ENCODE measurements at regions not wholly inside any gene's neighbourhood (a gene's known extent, or its start where the extent isn't known, plus 50 kb on each side); places are given as distances from the start of the nearest gene placed in this dataset.

GRCh38 chr3:124246376-124246775 lies 254.5 kb upstream of the ROPN1 start:
- no peak overlapping the region for H3K4me3 ChIP-seq (replicated peaks in 1 of 2; ENCODE audit: low read depth in 2 of 2, low read length in 2 of 2)
- no peak for TF ChIP-seq CTCF (IDR thresholded peaks at IDR 0.05; ENCODE audit: low read depth, low read length)
- DNase-seq (ENCODE audit: low read depth in 2 of 2) = peak in 1 of 2 donors; percentile 44

- H3K4me3 ChIP-seq (replicated peaks in 1 of 2; ENCODE audit: low read depth in 2 of 2, low read length in 2 of 2) = no peak overlapping the region
- TF ChIP-seq CTCF (IDR thresholded peaks at IDR 0.05; ENCODE audit: low read depth, low read length) = peak; percentile 50
- peak; percentile 17 to 52 for DNase-seq (ENCODE audit: low read depth in 2 of 2)
These were observed 255.0 kb upstream of the ROPN1 start for GRCh38 chr3:124246949-124247348.

GRCh38 chr3:124248471-124249028 lies 256.6 kb upstream of the ROPN1 start:
- TF ChIP-seq CTCF (IDR thresholded peaks at IDR 0.05; ENCODE audit: low read depth, low read length) = no peak
- H3K4me3 ChIP-seq (replicated peaks in 1 of 2; ENCODE audit: low read depth in 2 of 2, low read length in 2 of 2) = no peak overlapping the region
- DNase-seq (ENCODE audit: low read depth in 2 of 2) = peak; percentile 85 to 93

GRCh38 chr3:124249038-124249437 lies 257.1 kb upstream of the ROPN1 start:
- H3K4me3 ChIP-seq (replicated peaks in 1 of 2; ENCODE audit: low read depth in 2 of 2, low read length in 2 of 2) = no peak overlapping the region
- no peak for DNase-seq (ENCODE audit: low read depth in 2 of 2)
- TF ChIP-seq CTCF (IDR thresholded peaks at IDR 0.05; ENCODE audit: low read depth, low read length) = no peak

- TF ChIP-seq CTCF (IDR thresholded peaks at IDR 0.05; ENCODE audit: low read depth, low read length) = no peak
- peak in 1 of 2 donors; percentile 27 for DNase-seq (ENCODE audit: low read depth in 2 of 2)
- H3K4me3 ChIP-seq (replicated peaks in 1 of 2; ENCODE audit: low read depth in 2 of 2, low read length in 2 of 2) = no peak overlapping the region
These were observed 258.1 kb upstream of the ROPN1 start for GRCh38 chr3:124250053-124250452.

- TF ChIP-seq CTCF (IDR thresholded peaks at IDR 0.05; ENCODE audit: low read depth, low read length) = no peak
- DNase-seq (ENCODE audit: low read depth in 2 of 2) = no peak
- no peak overlapping the region for H3K4me3 ChIP-seq (replicated peaks in 1 of 2; ENCODE audit: low read depth in 2 of 2, low read length in 2 of 2)
These were observed 264.2 kb upstream of the ROPN1 start for GRCh38 chr3:124256156-124256555.

- no peak for DNase-seq (ENCODE audit: low read depth in 2 of 2)
These were observed 264.7 kb upstream of the ROPN1 start for GRCh38 chr3:124256599-124256998.

More at GRCh38 chr3:124256599-124256998, 264.7 kb upstream of the ROPN1 start:
- no peak overlapping the region for H3K4me3 ChIP-seq (replicated peaks in 1 of 2; ENCODE audit: low read depth in 2 of 2, low read length in 2 of 2)
- no peak for TF ChIP-seq CTCF (IDR thresholded peaks at IDR 0.05; ENCODE audit: low read depth, low read length)
